ENCODE measurements at regions not wholly inside any gene's neighbourhood (a gene's known extent, or its start where the extent isn't known, plus 50 kb on each side); places are given as distances from the start of the nearest gene placed in this dataset.

DNA sequence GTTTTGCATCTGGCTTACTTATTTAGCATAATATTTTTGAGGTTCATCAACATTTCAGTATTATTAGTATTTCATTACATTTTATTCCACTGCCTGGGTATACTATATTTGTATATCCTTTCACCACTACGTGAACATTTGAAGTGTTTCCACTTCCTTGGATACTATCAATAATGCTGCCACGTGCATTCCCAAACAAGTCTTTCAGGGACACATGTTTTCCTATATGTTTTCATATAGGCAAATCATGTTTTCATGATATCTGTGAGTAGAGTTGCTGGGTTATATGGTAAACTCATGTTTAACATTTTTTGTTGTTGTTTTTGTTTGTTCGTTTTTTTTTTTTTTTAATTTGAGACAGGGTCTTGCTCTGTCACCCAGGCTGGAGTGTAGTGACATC lies 380.1 kb downstream of the OMA1 start:
- FAIRE-seq (no peak), DNase-seq (ENCODE audit: low read depth) (no peak)
- no peak overlapping the region for H3K27ac Mint-ChIP-seq (ENCODE audit: unreplicated experiment)
- Histone ChIP-seq H3K79me2 (ENCODE audit: insufficient read depth, low read length) (no peaks in the 10 kb centered on the region), H3K9me3 (ENCODE audit: insufficient read depth, low read depth, low read length) (no peaks in the 10 kb centered on the region), H3K4me2 (ENCODE audit: low read length) (no peak overlapping the region), H4K20me1 (ENCODE audit: insufficient read depth, low read length) (no peaks in the 10 kb centered on the region), H3K27ac (ENCODE audit: low read depth, low read length) (no peak overlapping the region), H3K9ac (ENCODE audit: low read length) (no peak overlapping the region), H2AFZ (ENCODE audit: low read depth, low read length) (no peak overlapping the region), H3K27me3 (ENCODE audit: insufficient read depth, low read length) (no peaks in the 10 kb centered on the region), H3K36me3 (ENCODE audit: insufficient read depth, low read length) (no peaks in the 10 kb centered on the region), H3K4me3 (ENCODE audit: insufficient read depth, low read depth, low read length) (no peak overlapping the region), H3K4me1 (ENCODE audit: insufficient read depth, low read length) (no peaks in the 10 kb centered on the region)
- H3K27me3 Mint-ChIP-seq (ENCODE audit: low read depth, unreplicated experiment): peaks cover 14% of the 10 kb centered on the region
- no peaks in the 10 kb centered on the region for H3K36me3 Mint-ChIP-seq (ENCODE audit: low read depth, unreplicated experiment)
- H3K4me1 Mint-ChIP-seq (ENCODE audit: low read depth, unreplicated experiment): no peaks in the 10 kb centered on the region
- H3K4me3 Mint-ChIP-seq (ENCODE audit: unreplicated experiment): no peak overlapping the region
- H3K9me3 Mint-ChIP-seq (ENCODE audit: unreplicated experiment): peaks cover 10% of the 10 kb centered on the region
- TF ChIP-seq CTCF (IDR thresholded peaks at IDR 0.05; ENCODE audit: insufficient read depth, low read depth, low read length) (no peak), EZH2 (IDR thresholded peaks at IDR 0.05; ENCODE audit: insufficient read depth, low read length) (no peak)

- Mint-ChIP-seq H3K36me3 (ENCODE audit: low read depth, unreplicated experiment) (no peaks in the 10 kb centered on the region), H3K4me1 (ENCODE audit: low read depth, unreplicated experiment) (no peaks in the 10 kb centered on the region), H3K4me3 (ENCODE audit: unreplicated experiment) (no peak overlapping the region)
Measured at GRCh38 chr1:58165073-58165472, 381.5 kb downstream of the OMA1 start.

More at GRCh38 chr1:58165073-58165472, 381.5 kb downstream of the OMA1 start:
- TF ChIP-seq CTCF (IDR thresholded peaks at IDR 0.05; ENCODE audit: insufficient read depth, low read depth, low read length) (no peak), EZH2 (IDR thresholded peaks at IDR 0.05; ENCODE audit: insufficient read depth, low read length) (no peak)
- peaks cover 14% of the 10 kb centered on the region for H3K27me3 Mint-ChIP-seq (ENCODE audit: low read depth, unreplicated experiment)
- DNase-seq (ENCODE audit: low read depth): no peak
- Histone ChIP-seq H4K20me1 (ENCODE audit: insufficient read depth, low read length) (no peaks in the 10 kb centered on the region), H3K4me3 (ENCODE audit: insufficient read depth, low read depth, low read length) (no peak overlapping the region), H3K4me1 (ENCODE audit: insufficient read depth, low read length) (no peaks in the 10 kb centered on the region), H3K79me2 (ENCODE audit: insufficient read depth, low read length) (no peaks in the 10 kb centered on the region), H3K27me3 (ENCODE audit: insufficient read depth, low read length) (no peaks in the 10 kb centered on the region), H2AFZ (ENCODE audit: low read depth, low read length) (no peak overlapping the region), H3K9ac (ENCODE audit: low read length) (no peak overlapping the region), H3K27ac (ENCODE audit: low read depth, low read length) (no peak overlapping the region), H3K4me2 (ENCODE audit: low read length) (no peak overlapping the region), H3K9me3 (ENCODE audit: insufficient read depth, low read depth, low read length) (no peaks in the 10 kb centered on the region), H3K36me3 (ENCODE audit: insufficient read depth, low read length) (no peaks in the 10 kb centered on the region)
- FAIRE-seq: no peak
- no peak overlapping the region for H3K27ac Mint-ChIP-seq (ENCODE audit: unreplicated experiment)
- peaks cover 7% of the 10 kb centered on the region for H3K9me3 Mint-ChIP-seq (ENCODE audit: unreplicated experiment)

All from astrocyte (in vitro differentiated cells and primary cell).